ENCODE measurements at regions not wholly inside any gene's neighbourhood (a gene's known extent, or its start where the extent isn't known, plus 50 kb on each side); places are given as distances from the start of the nearest gene placed in this dataset.

- DNase-seq: no peak
Measured at GRCh38 chr14:94717808-94718207, 52.1 kb downstream of the GSC start.

GRCh38 chr14:94716976-94717375 is 52.9 kb downstream of the GSC start:
- DNase-seq: no peak

DNA sequence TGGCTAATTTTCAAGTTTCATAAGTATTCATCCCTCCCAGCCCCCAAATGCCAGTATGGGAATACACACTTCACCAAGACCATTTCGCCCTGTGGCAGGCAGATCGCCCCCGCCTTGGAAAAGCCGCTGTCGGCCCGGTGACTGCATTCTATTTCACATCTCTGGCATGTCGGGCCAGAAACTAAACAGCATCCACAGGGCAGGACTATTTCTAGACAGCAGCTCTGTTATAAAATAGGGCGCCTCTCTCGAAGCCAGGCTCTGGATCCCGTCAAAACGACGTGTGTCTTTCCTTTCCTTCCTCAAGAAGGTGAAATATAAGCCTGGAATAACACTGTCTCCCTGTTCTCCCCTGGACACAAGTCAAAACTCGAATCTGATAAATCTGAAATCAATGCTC is 56.8 kb downstream of the GSC start:
- DNase-seq: no peak

GRCh38 chr14:94710731-94711130 is 59.2 kb downstream of the GSC start:
- DNase-seq: no peak

DNA sequence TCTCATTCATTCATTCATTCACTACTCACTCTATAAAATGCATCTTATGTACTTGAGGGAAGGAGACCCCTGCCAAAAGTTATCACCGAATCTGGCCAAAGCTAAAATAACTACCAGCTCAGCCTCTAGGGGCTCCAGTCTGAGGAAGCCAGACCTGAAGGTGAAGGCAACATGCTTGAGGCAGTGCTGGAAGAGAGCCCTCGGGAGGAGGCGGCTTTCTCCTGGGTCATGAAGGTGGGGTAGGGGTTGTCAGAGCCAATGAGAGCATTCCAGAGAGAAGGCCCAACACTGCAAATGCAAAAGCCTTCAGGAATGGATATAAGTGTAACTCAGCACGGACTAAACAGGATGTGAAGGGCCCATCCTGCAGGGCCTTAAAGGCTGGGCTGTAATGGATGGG is 62.4 kb downstream of the GSC start:
- no peak for DNase-seq

DNA sequence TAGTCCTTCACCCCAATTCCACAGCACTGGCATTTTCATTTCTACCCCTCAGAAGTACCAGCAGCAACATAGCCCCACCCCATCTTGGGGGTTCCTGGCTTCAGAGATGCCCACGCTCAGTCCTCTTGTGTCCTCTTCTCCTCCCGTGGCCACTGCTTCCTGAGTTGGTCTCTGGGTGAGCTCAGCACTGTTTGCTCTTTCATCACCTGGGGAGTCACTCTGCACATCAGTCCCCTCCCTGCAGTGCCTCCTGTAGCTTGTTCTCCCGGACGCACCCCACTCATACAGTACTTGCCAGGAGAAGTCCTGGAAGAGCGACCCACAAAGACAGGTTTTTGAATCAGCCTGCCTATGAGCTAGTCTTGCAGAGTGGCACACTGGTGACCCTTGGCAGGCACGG is 63.8 kb downstream of the GSC start:
- no peak for DNase-seq

DNA sequence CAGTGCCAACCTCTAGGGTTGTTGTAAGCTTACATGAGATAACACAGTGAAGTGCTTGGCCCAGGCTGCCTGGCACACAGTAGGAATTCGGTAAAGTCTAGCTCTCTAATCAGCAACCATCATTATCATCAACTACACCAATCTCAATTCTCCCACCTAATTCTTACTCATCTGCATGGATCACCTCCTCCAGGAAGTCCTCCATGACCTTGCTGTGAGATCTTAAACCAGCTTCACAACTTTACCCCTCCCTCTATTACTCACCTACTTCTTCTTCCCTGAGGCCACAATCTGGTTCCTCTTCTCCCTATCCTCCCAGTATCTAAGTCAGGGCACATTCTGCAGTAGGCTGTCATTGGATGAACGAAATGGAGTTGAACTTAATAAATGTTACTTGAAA is 67.3 kb downstream of the GSC start:
- no peak for DNase-seq

DNA sequence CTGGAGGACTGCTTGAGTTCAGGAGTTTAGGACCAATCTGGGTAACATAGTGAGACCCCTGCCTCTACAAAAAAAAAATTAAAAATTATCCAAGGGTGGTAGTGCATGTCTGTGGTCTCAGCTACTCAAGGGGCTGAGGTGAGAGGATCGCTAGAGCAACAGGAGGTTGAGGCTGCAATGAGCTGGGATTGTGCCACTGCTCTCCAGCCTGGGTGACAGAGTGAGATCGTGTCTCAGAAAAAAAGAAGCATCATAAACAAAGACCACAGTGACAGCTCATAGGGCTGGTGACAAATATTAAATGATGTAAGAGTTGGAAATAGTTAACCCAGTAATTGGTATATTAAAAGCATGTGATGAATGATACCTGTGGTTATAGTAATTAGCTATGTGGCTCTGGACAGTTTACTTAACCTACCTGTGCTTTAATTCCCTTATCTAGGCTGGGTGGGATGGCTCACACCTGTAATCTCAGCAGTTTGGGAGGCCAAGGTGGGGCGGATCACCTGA is 68.0 kb downstream of the GSC start:
- no peak for DNase-seq

GRCh38 chr14:94700336-94700735 is 69.6 kb downstream of the GSC start:
- DNase-seq: no peak

DNA sequence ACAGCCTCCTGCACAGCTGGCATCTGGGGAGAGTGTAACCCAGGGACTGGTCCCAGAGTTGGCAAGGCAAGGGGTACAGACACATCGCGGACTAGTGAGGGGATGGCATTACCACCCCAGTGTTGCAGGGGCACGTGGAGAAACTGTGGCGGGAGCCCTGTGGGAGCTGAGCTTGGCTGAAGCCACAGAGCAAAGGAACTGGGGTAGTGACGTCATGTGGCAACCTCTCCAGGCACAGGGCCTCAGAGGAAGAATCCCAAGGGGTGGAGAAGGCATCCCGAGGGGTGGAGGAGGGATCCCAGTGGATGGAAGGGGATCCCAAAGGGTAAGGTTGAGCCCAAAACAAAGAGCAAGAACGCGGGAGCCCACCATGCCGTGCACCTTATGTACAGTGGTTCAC is 70.1 kb downstream of the GSC start:
- DNase-seq: no peak

GRCh38 chr14:94697773-94698556 is 71.9 kb downstream of the GSC start:
- DNase-seq: no peak

GRCh38 chr14:94696518-94696917 is 73.4 kb downstream of the GSC start:
- no peak for DNase-seq

- DNase-seq: no peak
Measured at GRCh38 chr14:94695231-94695630, 74.7 kb downstream of the GSC start.

DNA sequence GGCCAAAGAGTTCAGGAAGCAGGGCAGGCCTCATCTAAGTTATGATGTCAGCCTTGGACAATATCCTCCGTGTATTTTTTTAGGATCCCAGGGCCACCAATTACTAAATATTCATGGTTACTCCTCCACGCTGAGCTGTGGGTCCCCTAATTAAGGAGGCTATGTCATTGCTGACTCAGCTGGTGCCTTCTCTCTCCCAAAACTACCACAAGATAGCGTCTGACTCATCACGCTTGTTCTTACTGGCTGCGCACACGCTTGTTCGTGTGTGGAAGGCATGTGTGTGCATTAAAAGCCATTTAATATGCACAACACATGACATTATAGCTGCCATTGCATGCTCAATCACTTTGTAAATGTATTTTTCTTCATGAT is 78.3 kb downstream of the GSC start:
- DNase-seq: no peak

DNA sequence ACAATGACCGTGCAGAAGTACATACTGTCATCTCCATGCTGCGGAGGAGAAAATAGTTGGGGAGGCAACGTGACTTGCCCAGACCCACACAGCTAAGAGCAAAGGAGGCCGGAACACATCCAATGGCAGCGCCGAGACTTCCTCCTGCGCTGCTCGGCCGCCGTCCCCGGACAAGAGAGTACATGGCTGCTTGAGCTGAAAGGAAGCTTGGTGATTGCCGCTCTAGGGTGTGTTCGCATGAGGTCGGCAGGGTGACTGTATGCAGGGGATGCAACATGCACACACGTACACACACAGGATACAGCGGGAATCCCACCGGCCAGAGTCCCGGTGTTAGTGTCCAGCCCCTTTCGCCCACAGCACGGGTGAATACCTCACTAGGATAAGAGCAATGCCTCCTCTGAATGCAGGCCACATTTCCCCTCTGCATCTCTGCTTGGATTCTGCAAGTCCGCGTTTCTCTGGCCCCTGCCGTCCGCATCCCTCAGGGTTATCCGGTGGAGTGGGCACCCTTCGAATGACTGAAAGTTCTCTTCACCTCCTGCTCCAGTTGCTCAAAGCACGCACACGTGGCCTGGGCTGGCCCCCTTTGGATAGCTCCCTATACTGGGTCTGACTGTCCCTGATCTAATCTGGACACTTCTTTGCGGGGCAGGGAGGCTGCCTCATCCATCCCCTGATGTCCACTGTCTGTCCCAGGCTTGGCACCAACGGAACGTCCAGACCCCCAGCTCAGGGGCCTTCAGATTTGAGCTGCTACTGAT is 78.8 kb downstream of the GSC start:
- DNase-seq: no peak

DNA sequence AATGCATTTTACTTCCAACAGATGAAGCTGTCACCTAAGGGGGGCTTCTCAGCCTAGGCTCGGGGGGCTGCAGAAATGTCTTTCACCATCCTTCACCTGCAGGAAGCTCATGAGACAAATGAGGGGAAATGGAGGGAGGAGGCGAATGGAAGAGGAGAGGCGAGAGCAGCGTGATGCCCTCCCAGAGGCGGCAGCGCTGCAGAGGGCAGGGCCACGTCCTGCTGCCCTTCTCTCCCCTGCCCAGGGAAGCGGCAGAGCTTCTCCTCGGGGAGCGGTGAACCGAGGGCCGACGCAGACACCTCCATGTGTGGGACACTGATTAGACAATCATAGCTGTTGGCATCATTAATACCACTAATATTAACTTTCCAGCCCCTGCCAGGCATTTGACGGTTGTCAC is 78.3 kb downstream of the SERPINA3 start:
- DNase-seq: no peak

- DNase-seq: no peak
Measured at GRCh38 chr14:94689985-94690400, 77.8 kb downstream of the SERPINA3 start.

GRCh38 chr14:94689218-94689984 is 77.2 kb downstream of the SERPINA3 start:
- peak; percentile 4 for DNase-seq

DNA sequence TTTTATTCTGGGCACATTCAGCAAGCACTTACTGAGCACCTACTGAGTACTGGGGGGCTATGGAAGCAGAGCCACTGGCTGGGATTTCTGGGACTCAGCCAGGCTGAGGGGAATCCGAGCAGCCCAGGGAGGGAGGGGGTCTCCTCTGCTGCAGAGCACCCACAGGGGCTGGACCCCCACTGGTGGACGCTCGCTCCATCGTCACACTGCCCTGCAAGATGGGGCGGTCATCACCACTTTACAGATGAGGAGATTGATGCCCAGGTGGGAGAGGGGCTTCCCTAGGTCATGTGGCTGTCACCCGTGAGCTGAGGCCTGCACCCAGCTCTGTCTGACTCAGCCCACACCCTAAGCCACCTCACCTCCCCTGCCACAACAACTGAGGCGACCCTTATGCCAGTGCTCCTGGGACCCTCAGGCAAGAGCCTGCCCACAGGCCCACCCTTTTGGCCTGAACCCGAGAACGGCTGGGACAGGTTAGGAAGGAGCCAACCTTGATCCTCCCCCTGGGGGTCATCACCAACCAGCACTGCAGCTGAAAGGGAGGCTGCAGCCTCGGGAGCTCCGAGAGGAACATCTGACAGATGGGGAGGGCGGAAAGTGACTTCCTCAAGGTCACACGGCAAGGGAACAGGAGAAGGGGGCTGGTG is 74.4 kb downstream of the SERPINA3 start:
- no peak for DNase-seq

- DNase-seq: no peak
Measured at GRCh38 chr14:94685681-94686485, 73.7 kb downstream of the SERPINA3 start.

- DNase-seq: no peak
Measured at GRCh38 chr14:94685166-94685581, 73.0 kb downstream of the SERPINA3 start.

DNA sequence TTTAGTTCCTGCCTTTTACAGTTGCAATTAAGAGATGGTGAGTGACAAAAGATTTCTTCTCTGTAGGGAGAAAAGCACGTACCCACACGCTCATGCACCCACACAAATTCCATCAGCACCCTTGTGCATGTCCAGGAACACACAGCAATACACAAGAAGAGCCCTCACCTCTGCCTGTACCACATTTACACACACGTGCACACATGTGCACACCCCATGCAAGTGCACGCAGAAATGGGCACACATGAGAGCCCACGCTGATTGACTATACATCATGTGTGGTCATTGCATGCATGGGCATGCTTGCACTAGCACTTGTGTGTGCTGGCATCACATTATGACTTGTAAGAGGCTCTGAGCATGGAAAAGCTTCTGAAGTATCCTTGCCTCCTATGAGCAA is 70.5 kb downstream of the SERPINA3 start:
- DNase-seq: no peak
